T-cell (primary cell): ENCODE measurements at regions not wholly inside any gene's neighbourhood (a gene's known extent, or its start where the extent isn't known, plus 50 kb on each side); places are given as distances from the start of the nearest gene placed in this dataset.

Source experiments
- ATAC-seq, 4 experiments: fragments of 200-7000 bp in 3 of 4; fragments of 150-1000 bp in 1 of 4; cut with Tn5 transposase; replicated peaks in 1 of 4; 1 replicate in 3 of 4; 2 replicates in 1 of 4; pipeline ENCODE4 v1.10.0; 2021; ENCODE audit warnings: moderate library complexity in 3 of 4, mild to moderate bottlenecking in 2 of 4, moderate number of reproducible peaks in 1 of 4
- CTCF ChIA-PET, 2 donors: fragments of 300-600 bp; sonication (Branson Sonifier 250); formaldehyde crosslinking; loops; one replicate each; lab custom pipeline; 2022; ENCODE audit warnings: antibody characterized with exemption in 2 of 2; lab: Charles Lee
- POLR2A ChIA-PET, 2 donors: fragments of 300-600 bp; sonication (Branson Sonifier 250); formaldehyde crosslinking; loops; one replicate each; lab custom pipeline; 2022; ENCODE audit warnings: antibody characterized with exemption in 2 of 2; lab: Charles Lee
- DNase-seq, 35 experiments: peaks; one replicate each; pipeline versions ENCODE4 v3.0.0 to v3.0.0-alpha.2; 2013 to 2023
- H3K27ac ChIP-seq: one replicate; pipeline ENCODE4 v1.5.1; 2013; ENCODE audit warnings: low read length
- H3K27me3 ChIP-seq, 2 experiments: replicated peaks in 1 of 2; 1 replicate in 1 of 2; 2 replicates in 1 of 2; pipeline versions ENCODE4 v1.6.1 to v1.7.0; 2013; ENCODE audit warnings: low read length in 1 of 2, mixed read lengths in 1 of 2; ENCODE audit not compliant: control insufficient read depth in 2 of 2, insufficient read depth in 2 of 2; ENCODE audit errors: extremely low read depth in 1 of 2
- H3K36me3 ChIP-seq, 2 donors: 1 replicate in 1 of 2; 2 replicates in 1 of 2; pipeline versions ENCODE4 v1.6.1 to v1.7.0; 2013; ENCODE audit warnings: low read length in 1 of 2; ENCODE audit not compliant: control insufficient read depth in 2 of 2, insufficient read depth in 1 of 2; ENCODE audit errors: extremely low read depth in 1 of 2
- H3K4me1 ChIP-seq, 2 experiments: 1 replicate in 1 of 2; 2 replicates in 1 of 2; pipeline versions ENCODE4 v1.6.1 to v1.7.0; 2013; ENCODE audit warnings: low read length in 2 of 2, mixed read lengths in 1 of 2; ENCODE audit not compliant: insufficient read depth in 2 of 2, control insufficient read depth in 1 of 2; ENCODE audit errors: extremely low read depth in 1 of 2
- H3K4me3 ChIP-seq, 2 donors: 1 replicate in 1 of 2; 2 replicates in 1 of 2; pipeline versions ENCODE4 v1.5.1 to v1.7.0; 2013; ENCODE audit warnings: mild to moderate bottlenecking in 2 of 2, low read length in 1 of 2, moderate library complexity in 1 of 2; ENCODE audit not compliant: control insufficient read depth in 1 of 2; ENCODE audit errors: extremely low read depth in 1 of 2
- H3K9me3 ChIP-seq: 2 replicates; pipeline ENCODE4 v1.7.0; 2013
- H3K27ac Mint-ChIP-seq, 2 donors: one replicate each; pipeline ENCODE4 v1.8.0; 2020 to 2021; ENCODE audit warnings: mild to moderate bottlenecking in 2 of 2, mixed read lengths in 2 of 2
- H3K27me3 Mint-ChIP-seq, 2 donors: one replicate each; pipeline ENCODE4 v1.8.0; 2021 to 2022; ENCODE audit warnings: mixed read lengths in 2 of 2
- H3K36me3 Mint-ChIP-seq: one replicate; pipeline ENCODE4 v1.8.0; 2021; ENCODE audit warnings: mixed read lengths
- H3K4me1 Mint-ChIP-seq, 3 donors: one replicate each; pipeline ENCODE4 v1.8.0; 2020 to 2022; ENCODE audit warnings: mixed read lengths in 3 of 3, mild to moderate bottlenecking in 1 of 3
- H3K4me3 Mint-ChIP-seq, 3 donors: one replicate each; pipeline ENCODE4 v1.8.0; 2020 to 2022; ENCODE audit warnings: mild to moderate bottlenecking in 3 of 3, mixed read lengths in 3 of 3, moderate library complexity in 3 of 3
- H3K9me3 Mint-ChIP-seq, 3 donors: one replicate each; pipeline ENCODE4 v1.8.0; 2020 to 2022; ENCODE audit warnings: mixed read lengths in 3 of 3
- WGBS: methylation state at CpG from one replicate; pipeline ENCODE4 v1.1.5; 2013; ENCODE audit warnings: missing lambda C conversion rate; ENCODE audit not compliant: insufficient coverage; 5-methylcytosine and 5-hydroxymethylcytosine counted together

- Mint-ChIP-seq H3K4me3 (no peak overlapping the region), H3K9me3 (peaks cover 0 to 8% (median 0%) of the 10 kb centered on the region in 3 donors), H3K4me1 (no peaks in the 10 kb centered on the region), H3K36me3 (no peaks in the 10 kb centered on the region), H3K27me3 (no peaks in the 10 kb centered on the region), H3K27ac (no peak overlapping the region)
- H3K27ac ChIP-seq = no peak overlapping the region
- ChIA-PET POLR2A (no interaction called here), CTCF (no interaction called here)
- no peak overlapping the region for H3K4me3 ChIP-seq
- no peak for ATAC-seq
- WGBS = 69% methylated on average over 4 of the region's 4 CpGs
- H3K27me3 ChIP-seq = no peaks in the 10 kb centered on the region
- no peaks in the 10 kb centered on the region for H3K4me1 ChIP-seq
- H3K36me3 ChIP-seq = no peaks in the 10 kb centered on the region
- DNase-seq = no peak
- no peaks in the 10 kb centered on the region for H3K9me3 ChIP-seq
Observed at GRCh38 chr5:7220156-7220555, 175.8 kb upstream of the ADCY2 start.

- Histone ChIP-seq H3K4me3 (no peak overlapping the region), H3K27me3 (no peaks in the 10 kb centered on the region), H3K9me3 (no peaks in the 10 kb centered on the region), H3K27ac (no peak overlapping the region), H3K4me1 (no peaks in the 10 kb centered on the region), H3K36me3 (no peaks in the 10 kb centered on the region)
- CTCF ChIA-PET = no interaction called here
- Mint-ChIP-seq H3K27ac (no peak overlapping the region), H3K27me3 (no peaks in the 10 kb centered on the region), H3K36me3 (no peaks in the 10 kb centered on the region), H3K9me3 (peaks cover 0 to 8% (median 0%) of the 10 kb centered on the region in 3 donors), H3K4me3 (no peak overlapping the region), H3K4me1 (no peaks in the 10 kb centered on the region)
- ATAC-seq = no peak
- no CpG with 5 or more reads among the region's 3 CpGs for WGBS
- no peak for DNase-seq
- POLR2A ChIA-PET = no interaction called here
Observed at GRCh38 chr5:7221041-7221440, 174.9 kb upstream of the ADCY2 start.

DNA sequence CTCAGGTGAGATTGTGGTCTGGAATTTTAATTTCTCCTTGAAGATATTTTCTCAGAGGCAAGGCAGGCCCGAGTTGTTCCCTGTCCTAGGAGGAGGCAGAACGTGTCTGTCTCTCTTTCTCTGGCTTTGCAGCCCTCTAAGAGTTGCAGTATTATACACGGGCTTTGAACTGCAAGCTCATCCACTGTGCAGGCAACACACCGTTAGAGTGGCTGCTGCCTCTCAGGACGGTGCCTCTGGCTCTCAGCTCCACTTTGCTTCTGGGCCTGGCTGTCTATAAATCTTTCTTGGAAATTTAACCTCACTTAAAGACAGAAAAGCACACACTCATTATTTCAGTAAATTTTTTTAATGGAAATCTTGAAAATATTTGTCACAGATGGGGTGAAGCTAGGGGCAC, 170.1 kb upstream of the ADCY2 start:
- CTCF ChIA-PET = no interaction called here
- H3K27me3 ChIP-seq = peaks cover 0 to 4% of the 10 kb centered on the region in 2 experiments
- no peaks in the 10 kb centered on the region for H3K4me1 ChIP-seq
- no peaks in the 10 kb centered on the region for H3K4me1 Mint-ChIP-seq
- peaks cover 0 to 12% (median 11%) of the 10 kb centered on the region in 3 donors for H3K9me3 Mint-ChIP-seq
- 61% methylated on average over 5 of the region's 5 CpGs for WGBS
- no peak overlapping the region for H3K4me3 ChIP-seq
- no peak overlapping the region for H3K27ac ChIP-seq
- no peaks in the 10 kb centered on the region for H3K9me3 ChIP-seq
- no peaks in the 10 kb centered on the region for H3K36me3 ChIP-seq
- no peak overlapping the region for H3K27ac Mint-ChIP-seq
- ATAC-seq (no peak), DNase-seq (no peak)
- H3K36me3 Mint-ChIP-seq = no peaks in the 10 kb centered on the region
- H3K4me3 Mint-ChIP-seq = no peak overlapping the region
- POLR2A ChIA-PET = no interaction called here
- H3K27me3 Mint-ChIP-seq = peaks cover 3 to 12% of the 10 kb centered on the region in 2 donors

DNA sequence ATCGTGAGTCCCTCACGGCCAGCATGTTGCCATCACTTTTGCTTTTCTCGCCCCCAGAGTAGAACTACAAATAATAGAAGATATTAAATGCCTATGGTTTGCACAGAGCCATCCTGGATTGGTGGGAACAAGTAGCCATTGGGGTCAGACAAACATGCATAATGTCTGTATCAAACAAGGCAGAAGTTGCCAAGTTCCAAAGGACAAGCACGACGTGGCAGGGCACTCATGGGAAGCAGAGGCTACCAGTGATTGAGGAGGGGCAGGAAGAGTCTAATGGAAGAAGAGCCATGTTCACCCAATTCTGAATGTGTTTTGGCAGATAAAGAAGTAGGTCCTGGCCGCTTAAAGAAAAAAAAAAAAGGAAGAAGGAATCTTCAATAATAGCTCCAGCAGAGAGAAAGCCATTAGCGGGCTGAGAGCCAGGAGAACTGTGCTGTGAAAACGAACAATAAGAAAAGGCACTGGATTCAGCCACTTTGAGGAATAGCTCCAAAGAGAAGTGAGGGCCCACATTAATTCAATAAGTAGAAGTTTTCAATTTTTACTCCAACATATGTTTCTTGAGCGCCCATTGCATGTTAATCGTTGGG, 153.7 kb upstream of the ADCY2 start:
- DNase-seq (no peak), ATAC-seq (no peak)
- Histone ChIP-seq H3K27ac (no peak overlapping the region), H3K4me1 (no peaks in the 10 kb centered on the region), H3K36me3 (no peaks in the 10 kb centered on the region), H3K9me3 (no peaks in the 10 kb centered on the region), H3K27me3 (no peaks in the 10 kb centered on the region), H3K4me3 (no peak overlapping the region)
- Mint-ChIP-seq H3K9me3 (peaks cover 2% of the 10 kb centered on the region in 3 donors), H3K4me3 (no peak overlapping the region), H3K36me3 (no peaks in the 10 kb centered on the region), H3K4me1 (no peaks in the 10 kb centered on the region), H3K27me3 (no peaks in the 10 kb centered on the region), H3K27ac (no peak overlapping the region)
- 72% methylated on average over 3 of the region's 10 CpGs for WGBS
- POLR2A ChIA-PET = no interaction called here
- CTCF ChIA-PET = no interaction called here

GRCh38 chr5:7244208-7244607, 151.7 kb upstream of the ADCY2 start:
- 80% methylated on average over 2 of the region's 3 CpGs for WGBS
- ATAC-seq (no peak), DNase-seq (no peak)
- Mint-ChIP-seq H3K27ac (no peak overlapping the region), H3K9me3 (no peaks in the 10 kb centered on the region), H3K27me3 (no peaks in the 10 kb centered on the region), H3K4me1 (no peaks in the 10 kb centered on the region), H3K36me3 (no peaks in the 10 kb centered on the region), H3K4me3 (no peak overlapping the region)
- Histone ChIP-seq H3K27me3 (no peaks in the 10 kb centered on the region), H3K27ac (no peak overlapping the region), H3K36me3 (no peaks in the 10 kb centered on the region), H3K4me1 (no peaks in the 10 kb centered on the region), H3K4me3 (no peak overlapping the region), H3K9me3 (no peaks in the 10 kb centered on the region)
- CTCF ChIA-PET = no interaction called here
- POLR2A ChIA-PET = no interaction called here

GRCh38 chr5:7245121-7245651, 150.8 kb upstream of the ADCY2 start:
- Mint-ChIP-seq H3K4me3 (no peak overlapping the region), H3K4me1 (no peaks in the 10 kb centered on the region), H3K27me3 (no peaks in the 10 kb centered on the region), H3K36me3 (no peaks in the 10 kb centered on the region), H3K27ac (no peak overlapping the region), H3K9me3 (no peaks in the 10 kb centered on the region)
- ChIA-PET POLR2A (no interaction called here), CTCF (no interaction called here)
- ATAC-seq = no peak
- H3K4me3 ChIP-seq = no peak overlapping the region
- no peak for DNase-seq
- WGBS = 100% methylated on average over 1 of the region's 2 CpGs
- H3K9me3 ChIP-seq = no peaks in the 10 kb centered on the region
- no peaks in the 10 kb centered on the region for H3K27me3 ChIP-seq
- H3K27ac ChIP-seq = no peak overlapping the region
- H3K4me1 ChIP-seq = no peaks in the 10 kb centered on the region
- H3K36me3 ChIP-seq = no peaks in the 10 kb centered on the region

GRCh38 chr5:7246287-7246686, 149.7 kb upstream of the ADCY2 start:
- H3K36me3 ChIP-seq = no peaks in the 10 kb centered on the region
- H3K27me3 Mint-ChIP-seq = no peaks in the 10 kb centered on the region
- H3K36me3 Mint-ChIP-seq = no peaks in the 10 kb centered on the region
- WGBS = no CpG with 5 or more reads among the region's 1 CpG
- H3K27ac ChIP-seq = no peak overlapping the region
- no peak overlapping the region for H3K4me3 ChIP-seq
- H3K4me1 Mint-ChIP-seq = no peaks in the 10 kb centered on the region
- H3K27me3 ChIP-seq = no peaks in the 10 kb centered on the region
- H3K4me1 ChIP-seq = no peaks in the 10 kb centered on the region
- no peak overlapping the region for H3K4me3 Mint-ChIP-seq
- no peaks in the 10 kb centered on the region for H3K9me3 Mint-ChIP-seq
- ChIA-PET CTCF (no interaction called here), POLR2A (no interaction called here)
- no peak for DNase-seq
- no peak for ATAC-seq
- H3K9me3 ChIP-seq = no peaks in the 10 kb centered on the region
- H3K27ac Mint-ChIP-seq = no peak overlapping the region
